ENCODE measurements at regions not wholly inside any gene's neighbourhood (a gene's known extent, or its start where the extent isn't known, plus 50 kb on each side); places are given as distances from the start of the nearest gene placed in this dataset.

DNA sequence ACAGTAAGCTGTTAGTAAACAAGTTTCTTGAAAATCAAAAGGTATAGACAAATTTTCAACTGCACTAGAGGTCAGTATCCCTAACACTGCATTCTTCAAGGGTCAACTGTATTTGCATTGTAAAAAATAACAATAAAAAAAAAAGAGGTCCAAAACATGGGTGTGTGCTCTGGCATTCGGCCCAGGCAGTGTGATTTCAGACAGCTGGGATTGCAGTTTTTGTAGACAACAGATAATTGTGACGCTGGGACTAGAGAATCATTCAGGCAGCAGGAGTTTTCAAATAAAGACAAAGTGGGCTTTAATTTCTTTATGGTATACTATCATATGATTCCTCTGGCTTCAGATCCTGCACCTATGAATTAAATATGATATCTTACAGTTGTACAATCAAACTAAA lies 543.2 kb upstream of the SEMA3D start:
- no peak for DNase-seq (ENCODE audit: low read depth in 2 of 3, low spot score in 2 of 3)

DNA sequence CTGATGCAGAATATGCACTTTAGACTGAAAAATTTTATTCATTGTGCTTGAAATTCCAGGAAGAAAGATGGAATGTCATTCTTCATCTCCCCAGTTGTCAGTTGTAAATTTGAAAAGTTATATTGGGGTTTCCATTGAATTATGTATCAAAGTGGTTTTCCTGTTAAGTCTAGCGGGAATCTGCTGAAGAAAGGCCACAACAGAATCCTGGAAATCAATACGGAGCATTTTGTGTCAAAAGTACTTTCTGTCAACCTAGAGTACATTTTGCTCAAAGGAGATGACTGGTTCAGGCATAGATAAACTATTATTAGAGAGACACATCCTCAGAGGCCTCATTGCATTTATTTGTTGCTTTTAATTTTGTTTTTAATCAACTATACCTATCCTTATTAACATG lies 538.2 kb upstream of the SEMA3D start:
- DNase-seq (ENCODE audit: low read depth in 2 of 3, low spot score in 2 of 3) = no peak

DNA sequence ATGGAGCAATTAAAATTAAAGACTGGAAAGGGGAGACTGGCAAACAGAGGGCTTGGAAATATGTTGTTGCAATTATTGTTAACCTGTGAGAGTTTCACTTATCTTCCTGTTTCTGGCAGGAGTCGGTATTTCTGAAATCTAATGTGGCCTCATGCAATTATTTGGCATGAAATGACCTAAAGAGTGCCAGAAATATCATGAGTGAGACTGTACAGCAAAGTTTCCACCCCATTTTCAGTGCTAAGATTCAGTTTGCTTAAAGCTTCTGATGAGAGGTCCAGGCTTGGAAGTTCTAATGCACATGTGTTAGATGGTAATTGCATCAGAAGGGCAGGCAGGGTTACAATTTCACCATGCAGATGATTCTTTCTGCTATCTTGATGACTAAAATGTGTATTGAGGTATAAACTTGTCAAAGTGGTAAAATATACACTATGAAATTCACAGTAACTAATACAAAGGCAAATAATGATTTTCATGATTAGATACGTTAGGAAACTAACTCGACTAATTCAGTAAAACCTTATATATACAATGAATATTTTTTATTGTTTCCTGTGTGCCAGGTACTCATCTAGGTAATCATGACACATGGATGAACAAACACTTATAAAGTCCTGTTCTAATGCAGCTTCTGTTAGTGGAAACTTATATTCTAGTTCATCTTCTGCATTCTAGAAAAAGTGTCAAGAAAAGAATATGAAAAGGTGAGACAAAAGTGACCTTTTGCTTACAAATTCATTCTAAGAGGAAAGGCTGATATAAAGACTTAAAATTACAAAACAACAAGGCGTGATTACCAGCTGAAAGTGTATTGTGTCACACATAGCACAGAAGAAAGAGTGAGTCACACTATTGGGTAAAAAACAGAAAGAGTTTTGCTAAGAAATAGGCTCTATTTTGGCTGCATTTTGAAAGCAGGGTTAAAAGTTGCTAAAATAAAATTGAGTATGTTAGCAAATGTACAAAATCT lies 533.4 kb upstream of the SEMA3D start:
- DNase-seq (ENCODE audit: low read depth in 2 of 3, low spot score in 2 of 3) = no peak

DNA sequence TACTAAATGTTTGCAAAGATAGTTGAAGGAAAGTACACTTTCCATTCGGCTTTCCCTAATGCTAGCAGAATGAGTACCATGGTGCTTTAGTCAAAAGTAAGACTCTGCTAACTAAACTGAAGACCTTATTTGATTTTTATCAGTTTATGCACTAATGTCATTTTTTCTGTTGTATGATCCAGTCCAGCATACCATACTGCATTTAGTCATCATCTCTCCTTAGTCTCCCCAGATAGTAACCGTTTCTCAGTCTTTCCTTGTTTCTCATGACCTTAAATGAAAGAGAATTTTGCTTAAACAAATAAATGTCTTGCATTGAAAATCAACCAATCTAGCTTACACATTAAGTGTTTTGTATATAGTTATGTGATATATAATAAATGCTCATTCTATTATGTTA lies 529.5 kb upstream of the SEMA3D start:
- no peak for DNase-seq (ENCODE audit: low read depth in 2 of 3, low spot score in 2 of 3)

DNA sequence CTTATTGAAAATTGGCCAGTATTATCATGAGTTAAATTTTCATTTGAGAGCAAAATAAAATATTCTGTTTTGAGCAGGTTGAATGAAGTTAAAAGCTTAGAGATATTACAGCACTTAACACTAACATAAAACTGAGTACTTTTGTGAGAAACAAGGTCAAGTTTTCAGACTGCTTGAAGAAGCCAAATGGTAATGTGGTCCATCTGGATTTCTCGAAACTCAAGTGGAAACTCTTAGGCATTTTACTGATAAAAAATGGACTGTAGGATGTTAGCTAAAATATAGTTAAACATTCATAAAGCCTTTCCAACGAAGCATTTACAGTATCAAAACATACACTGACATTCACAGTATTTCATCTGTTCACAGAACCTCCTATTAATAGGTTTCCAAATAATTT lies 528.1 kb upstream of the SEMA3D start:
- DNase-seq (ENCODE audit: low read depth in 2 of 3, low spot score in 2 of 3) = no peak

DNA sequence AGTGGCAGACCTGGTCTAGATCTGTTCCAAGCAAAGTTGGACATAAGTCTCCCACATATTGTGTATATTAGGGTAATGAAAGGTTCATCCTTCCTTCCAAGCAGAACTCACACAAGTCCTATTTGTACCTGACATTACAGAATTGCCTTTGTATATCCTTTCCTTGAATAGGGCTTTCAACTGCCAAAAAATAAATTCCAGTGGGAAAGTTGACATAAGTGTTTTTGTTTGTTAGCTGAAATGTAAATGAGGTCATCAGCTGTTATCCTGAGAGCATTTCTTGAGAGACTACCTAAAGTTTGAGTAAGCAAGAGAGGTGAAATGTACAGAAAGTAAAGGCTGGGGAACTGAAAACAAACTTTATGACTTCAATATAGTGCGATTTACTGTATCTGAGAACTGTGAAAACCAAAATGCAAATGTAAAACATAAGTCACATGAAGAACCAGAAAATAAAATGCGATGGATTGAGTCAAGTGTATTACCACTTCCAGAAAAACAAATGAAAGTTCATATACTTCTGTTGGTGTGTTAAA lies 527.3 kb upstream of the SEMA3D start:
- no peak for DNase-seq (ENCODE audit: low read depth in 2 of 3, low spot score in 2 of 3)

DNA sequence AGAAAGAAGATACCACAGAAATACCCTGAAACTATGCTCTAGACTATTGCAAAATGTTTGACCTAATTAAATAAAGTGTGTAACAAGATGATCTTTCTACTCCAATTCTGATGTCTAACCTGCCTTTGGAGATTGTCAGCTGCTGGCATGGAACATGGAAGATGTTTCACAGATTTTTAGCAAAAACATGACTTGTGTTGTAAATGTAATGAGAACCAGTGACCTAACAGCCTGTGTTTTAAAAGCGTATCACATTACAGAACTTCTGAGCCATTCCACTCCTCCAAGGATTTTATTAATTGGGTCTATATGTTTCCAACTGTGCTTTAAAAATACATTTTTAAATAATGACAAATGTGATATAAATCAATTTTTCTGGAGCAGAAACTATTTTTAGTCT lies 526.3 kb upstream of the SEMA3D start:
- no peak for DNase-seq (ENCODE audit: low read depth in 2 of 3, low spot score in 2 of 3)

DNA sequence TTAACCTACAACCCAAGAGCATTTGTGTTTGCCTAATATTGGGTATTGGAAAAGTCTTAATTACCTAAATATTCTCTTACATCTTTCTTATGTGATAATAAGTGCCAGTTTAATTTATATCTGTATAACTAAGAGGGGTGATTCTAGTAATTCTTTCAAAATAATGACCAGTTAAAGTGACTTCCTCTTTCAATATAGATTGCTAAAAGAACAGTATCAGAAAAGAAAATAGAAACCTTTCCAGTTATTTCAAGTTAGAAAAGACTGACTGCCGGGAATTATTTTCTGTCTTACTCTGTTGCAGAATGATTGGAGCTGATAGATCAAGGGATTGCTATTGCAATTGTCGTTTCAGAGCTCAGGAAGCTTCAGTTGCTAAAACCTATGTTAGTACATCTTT lies 525.0 kb upstream of the SEMA3D start:
- no peak for DNase-seq (ENCODE audit: low read depth in 2 of 3, low spot score in 2 of 3)

DNA sequence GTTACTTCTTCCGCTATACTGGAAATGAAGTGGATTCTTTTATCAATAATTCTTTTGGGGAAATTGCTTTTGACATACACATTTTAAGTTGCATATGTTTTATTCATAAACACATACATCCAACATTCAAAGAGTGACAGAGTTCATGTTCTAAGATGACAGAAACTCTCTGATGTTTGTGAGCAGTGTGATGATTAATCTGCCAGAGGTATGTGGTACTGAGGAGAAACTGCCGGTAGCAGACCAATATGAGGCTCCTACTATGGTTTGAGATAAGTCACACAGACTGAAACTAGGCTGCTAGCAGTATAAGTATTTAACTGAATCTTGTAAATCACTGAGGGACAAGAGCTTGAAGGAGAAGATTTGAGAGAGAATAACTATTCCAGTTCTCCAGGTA lies 524.1 kb upstream of the SEMA3D start:
- no peak for DNase-seq (ENCODE audit: low read depth in 2 of 3, low spot score in 2 of 3)

DNA sequence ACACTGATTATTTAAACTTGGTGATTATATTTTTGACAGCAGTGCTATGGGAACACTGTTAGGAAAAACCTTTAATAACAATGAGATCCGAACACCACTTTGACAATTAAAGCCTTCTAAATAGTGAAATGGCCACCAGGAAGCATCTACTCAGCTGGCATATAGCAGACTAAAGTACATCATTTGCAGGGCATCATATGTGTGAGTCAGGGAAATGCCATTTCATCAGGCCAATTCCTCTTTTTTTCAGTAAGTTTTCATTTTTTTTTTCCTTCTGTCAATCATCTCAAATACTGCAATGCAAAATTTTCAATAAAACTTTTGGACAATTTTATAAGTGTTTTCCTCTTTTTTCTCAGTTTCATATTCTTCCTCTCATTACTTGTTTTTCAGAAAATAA lies 521.4 kb upstream of the SEMA3D start:
- no peak for DNase-seq (ENCODE audit: low read depth in 2 of 3, low spot score in 2 of 3)

DNA sequence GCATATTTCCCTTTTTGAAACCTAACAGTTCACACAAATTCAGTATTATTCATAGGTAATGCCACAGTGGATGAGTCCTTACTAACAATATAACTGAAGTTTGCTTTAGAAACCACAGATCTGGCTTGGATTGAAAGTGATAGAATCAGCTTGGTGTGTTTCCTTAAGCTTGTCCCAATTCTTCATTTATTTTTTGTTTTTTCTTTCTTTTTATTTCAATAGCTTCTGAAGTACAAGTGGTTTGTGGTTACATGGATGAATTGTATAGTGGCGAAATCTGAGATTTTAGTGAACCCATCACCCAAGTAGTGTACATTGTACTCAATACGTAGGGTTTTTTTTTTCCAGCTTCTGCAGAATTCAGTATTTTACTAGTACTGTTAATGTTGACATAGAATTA lies 518.2 kb upstream of the SEMA3D start:
- no peak for DNase-seq (ENCODE audit: low read depth in 2 of 3, low spot score in 2 of 3)

DNA sequence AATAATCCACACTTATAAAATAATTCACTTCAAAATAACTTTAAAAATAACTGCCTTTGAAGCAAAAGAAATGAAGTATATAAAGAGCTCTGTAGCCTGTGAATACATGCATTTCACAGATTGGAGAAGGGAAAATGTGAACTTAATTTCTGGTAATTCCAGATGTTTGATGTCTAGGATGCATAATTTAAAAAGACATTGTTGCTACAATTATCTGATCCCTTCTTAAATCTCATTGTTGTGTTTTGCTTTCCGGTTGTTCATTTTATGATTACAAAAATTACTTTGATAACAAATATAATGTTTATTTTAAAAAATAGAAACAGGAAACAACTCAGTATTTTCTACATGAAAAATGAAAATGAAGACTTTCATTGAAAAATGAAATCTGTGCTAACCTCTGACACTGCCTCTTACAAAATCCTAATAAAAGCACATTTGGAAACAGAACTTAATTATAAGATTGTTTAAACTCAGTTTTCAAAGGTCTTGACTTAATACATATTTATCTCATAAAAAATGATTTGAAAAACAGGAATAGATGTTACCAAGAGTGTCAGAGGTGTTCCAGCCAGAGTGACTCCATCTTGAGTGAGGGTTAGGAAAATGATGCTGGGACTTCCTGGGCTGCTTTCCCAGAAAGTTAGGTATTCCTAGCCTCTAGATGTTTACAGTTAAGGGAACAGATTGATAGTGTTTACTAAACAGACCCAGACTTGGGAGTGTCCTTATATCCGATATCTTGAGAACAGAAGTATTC lies 516.6 kb upstream of the SEMA3D start:
- no peak for DNase-seq (ENCODE audit: low read depth in 2 of 3, low spot score in 2 of 3)

DNA sequence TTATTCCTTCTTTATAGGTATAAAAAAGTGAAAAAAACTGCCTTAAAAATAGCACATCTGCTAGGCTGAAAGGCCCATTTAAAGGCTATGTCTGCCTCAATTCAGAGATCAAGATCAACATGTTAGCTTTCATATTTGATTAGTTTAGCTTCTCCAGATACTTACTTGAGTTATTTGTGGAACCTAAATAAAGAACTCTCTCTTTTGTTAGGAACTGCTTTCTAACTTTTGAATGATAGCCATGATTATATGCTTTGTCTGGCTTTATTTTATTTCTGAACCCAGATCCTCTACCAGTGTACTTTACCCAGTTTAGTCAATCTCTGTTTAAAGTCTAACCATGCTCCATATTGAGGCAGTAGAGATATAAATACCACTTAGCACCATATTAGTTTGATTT lies 515.5 kb upstream of the SEMA3D start:
- DNase-seq (ENCODE audit: low read depth in 2 of 3, low spot score in 2 of 3) = no peak

DNA sequence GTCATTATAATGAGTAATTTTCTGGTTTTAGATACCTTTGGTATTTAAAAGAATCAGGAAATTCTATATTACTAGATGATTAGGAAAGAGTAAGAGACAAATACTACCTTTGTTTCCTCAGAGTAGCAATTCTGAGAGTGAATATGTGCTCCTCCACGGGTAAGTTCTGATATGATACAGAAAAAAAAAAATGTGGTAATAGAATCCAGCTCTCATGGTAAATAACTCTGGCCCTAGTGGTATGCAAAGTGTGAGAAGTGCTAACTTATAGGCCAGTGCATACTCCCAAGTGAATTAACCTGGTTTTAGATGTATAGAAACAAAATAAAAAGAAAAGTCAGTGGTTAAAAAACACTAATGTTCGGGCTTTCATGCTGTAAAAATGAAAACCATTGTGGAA lies 512.6 kb upstream of the SEMA3D start:
- no peak for DNase-seq (ENCODE audit: low read depth in 2 of 3, low spot score in 2 of 3)

DNA sequence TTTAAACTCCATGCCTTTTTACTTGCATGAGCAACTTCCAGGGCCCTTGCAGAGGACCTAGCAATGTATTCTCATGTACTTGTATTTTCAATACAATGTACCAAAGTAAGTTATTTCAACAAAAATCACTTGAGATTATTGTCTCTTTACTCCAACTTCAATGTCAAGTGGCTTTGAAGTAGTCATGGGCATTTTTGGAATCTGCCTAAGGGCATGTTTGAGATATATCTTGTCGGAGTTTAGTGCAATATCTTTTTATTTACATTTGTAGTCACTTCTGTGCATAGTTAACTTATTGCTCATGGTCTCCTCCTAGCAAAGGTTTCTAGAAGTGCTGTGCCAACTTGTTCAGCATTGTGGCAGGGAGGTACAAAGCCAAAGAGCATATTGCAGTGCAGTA lies 508.7 kb upstream of the SEMA3D start:
- DNase-seq (ENCODE audit: low read depth in 2 of 3, low spot score in 2 of 3) = no peak

DNA sequence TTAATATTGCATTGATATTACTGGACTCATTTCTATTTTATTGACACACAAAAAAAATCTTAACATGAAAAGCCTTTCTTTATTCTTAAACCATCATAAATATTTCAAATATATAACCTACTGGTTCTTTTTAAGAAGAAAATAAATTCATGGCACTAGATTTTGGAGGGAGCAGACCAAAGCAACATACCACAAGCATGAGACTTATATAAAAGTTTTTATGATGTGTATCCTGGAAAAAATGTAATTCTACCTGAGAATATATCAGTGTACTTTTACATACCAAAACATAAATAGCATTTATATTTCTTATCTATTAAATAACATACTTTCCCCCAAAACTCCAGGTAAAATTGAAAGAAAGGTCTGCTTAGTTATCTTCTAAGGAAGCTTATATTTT lies 508.2 kb upstream of the SEMA3D start:
- no peak for DNase-seq (ENCODE audit: low read depth in 2 of 3, low spot score in 2 of 3)

DNA sequence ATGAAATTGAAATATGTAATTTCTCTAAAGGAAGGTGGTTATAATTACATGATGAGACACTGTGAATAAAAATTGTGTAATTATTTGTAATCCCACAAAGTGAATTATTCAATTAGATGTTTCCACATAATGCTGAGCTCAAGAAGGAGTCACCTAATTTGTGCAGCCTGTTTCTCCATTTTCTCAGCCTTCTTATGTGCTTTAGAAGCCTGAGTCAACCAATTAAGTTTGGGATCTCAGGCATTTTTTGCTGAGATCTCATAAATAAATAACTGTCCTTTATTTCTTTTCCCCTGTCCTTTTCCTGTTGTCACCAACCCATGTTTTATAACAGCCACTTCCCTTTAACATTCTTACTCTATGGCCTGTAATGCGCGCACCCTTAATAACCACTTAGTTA lies 506.5 kb upstream of the SEMA3D start:
- no peak for DNase-seq (ENCODE audit: low read depth in 2 of 3, low spot score in 2 of 3)

DNA sequence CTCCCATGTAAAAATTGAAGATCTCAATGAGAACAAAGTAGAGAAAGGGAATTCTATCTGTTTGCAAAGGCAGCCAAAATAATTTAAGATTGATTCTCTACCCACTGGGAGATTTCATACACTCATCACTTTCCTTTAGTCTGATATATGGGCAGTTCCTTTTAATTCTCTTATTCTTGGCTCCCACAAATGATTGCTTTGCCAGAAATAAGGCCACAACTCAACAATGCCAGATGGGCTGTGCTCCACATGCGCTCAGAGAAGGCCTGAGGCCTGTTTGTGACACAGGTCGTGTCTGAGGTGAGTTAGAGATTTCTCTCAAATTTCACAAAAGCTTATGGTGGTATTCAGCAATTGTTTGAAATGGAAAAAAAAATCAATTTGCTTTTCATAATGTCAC lies 501.9 kb upstream of the SEMA3D start:
- DNase-seq (ENCODE audit: low read depth in 2 of 3, low spot score in 2 of 3) = no peak

DNA sequence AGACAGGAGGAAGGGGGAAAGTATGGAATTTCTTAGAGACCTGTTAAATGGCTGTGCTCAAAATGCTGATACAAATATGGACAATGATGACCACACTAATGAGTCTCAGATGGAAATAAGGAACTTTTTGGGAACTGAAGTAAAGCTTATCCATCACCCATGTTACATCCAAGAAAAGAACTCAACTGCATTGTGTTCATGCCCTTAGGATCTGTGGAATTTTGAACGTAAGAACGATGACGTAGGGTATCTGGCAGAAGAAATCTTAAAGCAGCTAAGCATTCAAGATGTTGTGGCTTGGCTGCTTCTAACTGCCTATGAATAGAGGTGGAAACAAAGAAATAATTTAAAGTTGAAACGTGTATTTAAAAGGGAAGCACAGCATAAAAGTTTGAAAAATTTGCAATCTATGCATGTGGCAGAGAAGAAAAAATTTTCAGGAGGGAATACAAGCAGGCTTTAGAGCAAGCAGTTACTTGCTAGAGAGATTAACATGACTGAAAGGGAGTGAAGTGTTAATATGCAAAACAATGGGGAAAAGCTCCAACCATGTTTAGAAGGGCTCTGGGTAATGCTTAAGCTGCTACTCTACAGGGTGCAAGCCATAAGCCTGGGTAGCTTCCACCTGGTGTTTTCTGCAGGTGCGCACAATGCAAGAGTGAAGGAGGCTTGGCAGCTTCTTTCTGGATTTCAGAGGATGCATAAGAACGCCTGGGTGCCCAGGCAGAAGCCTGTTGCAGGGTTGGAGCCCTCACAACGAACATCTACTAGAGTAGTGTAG lies 499.7 kb upstream of the SEMA3D start:
- no peak for DNase-seq (ENCODE audit: low read depth in 2 of 3, low spot score in 2 of 3)

DNA sequence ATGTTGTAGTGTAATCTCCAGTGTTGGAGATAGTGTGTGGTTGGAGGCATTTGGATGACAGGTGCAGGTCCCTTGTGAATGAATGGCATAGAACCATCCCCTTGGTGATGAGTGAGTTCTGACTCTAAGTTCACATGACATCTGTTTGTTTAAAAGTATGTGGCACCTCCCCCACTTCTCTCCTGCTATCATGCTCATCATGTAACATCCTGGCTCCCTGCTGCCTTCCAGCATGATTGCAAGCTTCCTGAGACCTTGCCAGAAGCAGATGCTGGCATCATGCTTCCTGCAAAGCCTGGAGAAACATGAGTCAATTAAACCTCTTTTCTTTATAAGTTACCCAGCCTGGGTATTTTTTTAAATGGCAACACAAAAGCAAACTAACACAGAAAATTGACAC lies 499.0 kb upstream of the SEMA3D start:
- no peak for DNase-seq (ENCODE audit: low read depth in 2 of 3, low spot score in 2 of 3)

DNA sequence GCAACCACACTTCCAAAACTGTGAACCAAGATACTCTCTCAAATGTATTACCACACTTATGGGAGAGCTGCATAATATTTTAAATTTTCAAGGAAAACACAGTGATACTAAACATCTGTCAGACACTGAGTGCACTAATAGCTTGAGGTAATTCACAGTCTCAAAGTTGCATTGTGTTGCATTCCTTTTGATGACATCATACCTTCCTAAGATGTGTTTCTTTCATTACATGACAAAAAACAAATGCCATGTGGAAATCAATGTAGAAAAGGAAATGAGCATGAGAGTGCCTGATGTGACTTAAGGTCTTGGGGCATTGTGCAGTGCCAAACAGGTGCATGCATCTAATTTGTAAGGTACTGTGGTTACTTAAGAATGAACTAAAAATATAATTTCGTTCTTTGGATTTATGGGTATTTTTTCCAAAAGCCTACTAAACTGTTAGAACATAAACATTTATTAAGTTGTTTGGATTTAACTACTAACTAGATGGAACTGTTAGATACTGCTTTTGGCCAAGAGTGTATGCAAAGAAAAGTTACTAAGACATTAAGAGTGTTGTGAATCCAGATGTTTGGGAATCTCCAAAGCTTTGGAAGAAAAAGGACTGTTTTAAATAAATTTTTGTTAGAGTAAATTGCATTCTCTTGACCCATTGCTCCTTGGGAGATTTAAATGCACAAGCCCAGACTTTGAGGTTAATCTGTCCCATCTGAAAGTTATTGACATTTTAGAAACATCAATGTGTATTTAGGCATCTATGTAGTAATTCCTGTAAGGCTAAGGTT lies 496.2 kb upstream of the SEMA3D start:
- no peak for DNase-seq (ENCODE audit: low read depth in 2 of 3, low spot score in 2 of 3)
